Type B pancreatic cell (in vitro differentiated cells): ENCODE measurements at regions not wholly inside any gene's neighbourhood (a gene's known extent, or its start where the extent isn't known, plus 50 kb on each side); places are given as distances from the start of the nearest gene placed in this dataset.

Source experiments
- DNase-seq: peaks from one replicate; pipeline ENCODE4 v3.0.0; 2021; ENCODE audit warnings: mixed read lengths; ENCODE audit not compliant: unreplicated experiment; ENCODE audit errors: extremely low spot score
- H3K27ac Mint-ChIP-seq: 2 replicates; pipeline ENCODE4 v1.8.0; 2021; ENCODE audit warnings: mild to moderate bottlenecking, mixed read lengths
- H3K27me3 Mint-ChIP-seq: 2 replicates; pipeline ENCODE4 v1.8.0; 2021; ENCODE audit warnings: mixed read lengths
- H3K36me3 Mint-ChIP-seq: 2 replicates; pipeline ENCODE4 v1.8.0; 2021; ENCODE audit warnings: mixed read lengths
- H3K4me1 Mint-ChIP-seq: one replicate; pipeline ENCODE4 v1.8.0; 2021; ENCODE audit warnings: mixed read lengths; ENCODE audit not compliant: unreplicated experiment
- H3K4me3 Mint-ChIP-seq: 2 replicates; pipeline ENCODE4 v1.8.0; 2021; ENCODE audit warnings: mild to moderate bottlenecking, mixed read lengths
- H3K9me3 Mint-ChIP-seq: 2 replicates; pipeline ENCODE4 v1.8.0; 2021; ENCODE audit warnings: mixed read lengths
- TF ChIP-seq, protein P1 (sequence below): fragments of 200-600 bp; sonication (generic); conservative IDR thresholded peaks from 2 replicates; pipeline ENCODE4 v1.5.0; 2021; ENCODE audit warnings: antibody characterized with exemption, mild to moderate bottlenecking

DNA sequence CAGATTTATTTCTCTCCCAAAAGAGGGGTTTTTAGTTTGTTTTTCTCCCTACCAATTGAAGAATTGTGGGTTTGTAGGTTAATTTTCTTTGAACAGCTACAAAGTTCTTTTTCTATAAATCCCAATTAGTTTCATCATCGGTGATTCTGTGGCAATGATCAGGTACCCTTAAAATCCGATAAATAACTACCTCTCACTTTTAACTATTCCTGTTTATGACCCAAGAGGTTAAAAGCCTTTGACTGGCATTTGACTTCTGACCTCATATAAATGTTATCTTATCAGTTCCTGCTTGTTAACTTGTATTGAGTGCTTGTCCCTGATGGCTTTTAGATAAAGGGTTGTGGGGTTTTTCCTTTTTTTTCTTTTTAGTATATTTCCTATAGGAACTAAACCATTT lies 124.4 kb upstream of the TMEM161B start:
- TF ChIP-seq, protein P1, sequence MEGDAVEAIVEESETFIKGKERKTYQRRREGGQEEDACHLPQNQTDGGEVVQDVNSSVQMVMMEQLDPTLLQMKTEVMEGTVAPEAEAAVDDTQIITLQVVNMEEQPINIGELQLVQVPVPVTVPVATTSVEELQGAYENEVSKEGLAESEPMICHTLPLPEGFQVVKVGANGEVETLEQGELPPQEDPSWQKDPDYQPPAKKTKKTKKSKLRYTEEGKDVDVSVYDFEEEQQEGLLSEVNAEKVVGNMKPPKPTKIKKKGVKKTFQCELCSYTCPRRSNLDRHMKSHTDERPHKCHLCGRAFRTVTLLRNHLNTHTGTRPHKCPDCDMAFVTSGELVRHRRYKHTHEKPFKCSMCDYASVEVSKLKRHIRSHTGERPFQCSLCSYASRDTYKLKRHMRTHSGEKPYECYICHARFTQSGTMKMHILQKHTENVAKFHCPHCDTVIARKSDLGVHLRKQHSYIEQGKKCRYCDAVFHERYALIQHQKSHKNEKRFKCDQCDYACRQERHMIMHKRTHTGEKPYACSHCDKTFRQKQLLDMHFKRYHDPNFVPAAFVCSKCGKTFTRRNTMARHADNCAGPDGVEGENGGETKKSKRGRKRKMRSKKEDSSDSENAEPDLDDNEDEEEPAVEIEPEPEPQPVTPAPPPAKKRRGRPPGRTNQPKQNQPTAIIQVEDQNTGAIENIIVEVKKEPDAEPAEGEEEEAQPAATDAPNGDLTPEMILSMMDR, result no peak
- Mint-ChIP-seq H3K9me3 (no peaks in the 10 kb centered on the region), H3K27me3 (peaks cover 68% of the 10 kb centered on the region), H3K4me1 (peaks cover 8% of the 10 kb centered on the region), H3K27ac (no peak overlapping the region), H3K4me3 (no peak overlapping the region), H3K36me3 (no peaks in the 10 kb centered on the region)
- DNase-seq, result no peak

DNA sequence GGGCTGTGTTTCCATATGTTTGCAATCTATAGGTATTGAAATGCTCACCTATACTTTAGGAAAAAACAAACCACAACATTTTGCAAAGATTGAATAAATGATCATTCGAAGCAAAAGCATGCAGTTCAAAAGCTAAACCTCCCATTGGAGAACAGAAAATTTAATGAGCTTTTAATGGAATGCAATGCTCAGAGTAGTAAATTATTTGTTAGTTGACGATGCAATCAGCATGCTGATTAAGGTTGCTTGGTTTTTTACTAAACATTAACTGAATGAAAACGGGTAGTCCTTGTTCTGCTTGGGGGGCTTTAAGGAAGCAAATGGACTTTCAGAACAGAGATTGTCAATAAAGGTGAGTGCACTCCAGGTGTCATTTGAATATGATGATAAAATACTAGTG lies 123.3 kb upstream of the TMEM161B start:
- Mint-ChIP-seq H3K27me3 (peaks cover 63% of the 10 kb centered on the region), H3K9me3 (no peaks in the 10 kb centered on the region), H3K27ac (no peak overlapping the region), H3K4me3 (no peak overlapping the region), H3K4me1 (no peaks in the 10 kb centered on the region), H3K36me3 (no peaks in the 10 kb centered on the region)
- TF ChIP-seq, protein P1, result no peak
- no peak for DNase-seq

GRCh38 chr5:88391116-88391515 lies 122.5 kb upstream of the TMEM161B start:
- TF ChIP-seq, protein P1, result no peak
- Mint-ChIP-seq H3K4me3 (no peak overlapping the region), H3K27me3 (peaks cover 57% of the 10 kb centered on the region), H3K4me1 (no peaks in the 10 kb centered on the region), H3K27ac (no peak overlapping the region), H3K36me3 (no peaks in the 10 kb centered on the region), H3K9me3 (no peaks in the 10 kb centered on the region)
- DNase-seq, result no peak

DNA sequence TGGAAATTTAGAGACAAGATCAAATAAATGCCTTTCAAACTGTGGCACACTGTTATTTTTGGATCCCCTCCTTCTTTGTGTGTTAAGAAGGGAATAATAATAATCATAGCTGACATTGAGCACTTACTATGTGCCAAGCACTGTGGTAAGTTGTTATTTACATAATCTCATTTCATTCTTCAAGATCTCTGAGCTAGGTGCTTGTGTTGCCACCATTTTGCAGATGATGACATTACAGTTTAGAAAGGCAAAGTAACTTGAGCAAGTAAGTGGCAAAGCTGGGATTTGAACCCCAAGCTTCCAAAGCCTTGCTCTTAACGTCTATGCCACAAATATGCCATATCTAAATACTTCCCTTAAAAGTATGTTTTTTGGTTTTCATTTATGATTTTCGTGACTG lies 121.8 kb upstream of the TMEM161B start:
- peaks cover 53% of the 10 kb centered on the region for H3K27me3 Mint-ChIP-seq
- no peaks in the 10 kb centered on the region for H3K36me3 Mint-ChIP-seq
- no peaks in the 10 kb centered on the region for H3K9me3 Mint-ChIP-seq
- no peaks in the 10 kb centered on the region for H3K4me1 Mint-ChIP-seq
- no peak overlapping the region for H3K27ac Mint-ChIP-seq
- TF ChIP-seq, protein P1, result no peak
- DNase-seq, result no peak
- no peak overlapping the region for H3K4me3 Mint-ChIP-seq

- Mint-ChIP-seq H3K27ac (no peak overlapping the region), H3K27me3 (peaks cover 51% of the 10 kb centered on the region), H3K4me3 (no peak overlapping the region), H3K4me1 (no peaks in the 10 kb centered on the region), H3K36me3 (no peaks in the 10 kb centered on the region), H3K9me3 (no peaks in the 10 kb centered on the region)
- DNase-seq, result no peak
- TF ChIP-seq, protein P1, result no peak
Observed at GRCh38 chr5:88390096-88390441, 121.4 kb upstream of the TMEM161B start.
